Hepatocyte (in vitro differentiated cells): ENCODE measurements at regions not wholly inside any gene's neighbourhood (a gene's known extent, or its start where the extent isn't known, plus 50 kb on each side); places are given as distances from the start of the nearest gene placed in this dataset.

Experiments used
- DNase-seq: peaks from one replicate; pipeline ENCODE4 v3.0.0-alpha.2; 2016; ENCODE audit warnings: low spot score
- H2AFZ ChIP-seq: fragments of 200-600 bp; sonication (generic); 2 replicates; pipeline ENCODE4 v1.6.0; 2016; ENCODE audit warnings: antibody characterized with exemption, mild to moderate bottlenecking
- H3K27ac ChIP-seq: fragments of 200-600 bp; sonication (generic); 2 replicates; pipeline ENCODE4 v1.5.1; 2016; ENCODE audit warnings: mild to moderate bottlenecking
- H3K27me3 ChIP-seq: fragments of 200-600 bp; sonication (generic); 2 replicates; pipeline ENCODE4 v1.6.1; 2016
- H3K36me3 ChIP-seq: fragments of 200-600 bp; sonication (generic); replicated peaks from 2 replicates; pipeline ENCODE4 v1.5.1; 2016; ENCODE audit warnings: low read depth; ENCODE audit not compliant: insufficient read depth
- H3K4me1 ChIP-seq: fragments of 200-600 bp; sonication (generic); 2 replicates; pipeline ENCODE4 v1.5.1; 2016; ENCODE audit warnings: mild to moderate bottlenecking, moderate library complexity; ENCODE audit not compliant: insufficient read depth
- H3K4me2 ChIP-seq: fragments of 200-600 bp; sonication (generic); 2 replicates; pipeline ENCODE4 v1.6.0; 2016
- H3K4me3 ChIP-seq: fragments of 200-600 bp; sonication (generic); 2 replicates; pipeline ENCODE4 v1.5.1; 2016; ENCODE audit warnings: mild to moderate bottlenecking
- H3K79me2 ChIP-seq: fragments of 200-600 bp; sonication (generic); 2 replicates; pipeline ENCODE4 v1.6.0; 2017; ENCODE audit warnings: mild to moderate bottlenecking
- H3K9me2 ChIP-seq: fragments of 200-600 bp; sonication (generic); replicated peaks from 2 replicates; pipeline ENCODE4 v1.6.0; 2017; ENCODE audit warnings: mild to moderate bottlenecking; ENCODE audit not compliant: insufficient read depth
- H3K9me3 ChIP-seq: fragments of 200-600 bp; sonication (generic); 2 replicates; pipeline ENCODE4 v1.5.1; 2016; ENCODE audit warnings: low read depth, mild to moderate bottlenecking
- H4K20me1 ChIP-seq: fragments of 200-600 bp; sonication (generic); 2 replicates; pipeline ENCODE4 v1.6.0; 2016; ENCODE audit warnings: mild to moderate bottlenecking; ENCODE audit not compliant: insufficient read depth, poor library complexity, severe bottlenecking
- EZH2 ChIP-seq: fragments of 200-600 bp; sonication (generic); IDR thresholded peaks from 2 replicates; pipeline ENCODE4 v1.6.1; 2016; ENCODE audit warnings: antibody characterized with exemption, mild to moderate bottlenecking, borderline replicate concordance
- EZH2phosphoT487 ChIP-seq: fragments of 200-600 bp; sonication (generic); IDR thresholded peaks from one replicate; pipeline ENCODE4 v1.6.1; 2018; ENCODE audit warnings: antibody characterized with exemption, mild to moderate bottlenecking, low read depth, moderate library complexity; ENCODE audit not compliant: unreplicated experiment, severe bottlenecking
- whole genome bisulfite sequencing: methylation state at CpG from one replicate; pipeline ENCODE4 v1.1.6; 2016; ENCODE audit warnings: low lambda C conversion rate; ENCODE audit errors: missing lambda C conversion rate; 5-methylcytosine and 5-hydroxymethylcytosine counted together
- TF ChIP-seq, protein P1 (sequence below): fragments of 200-600 bp; sonication (generic); IDR thresholded peaks from 2 replicates; pipeline ENCODE4 v1.5.1; 2016; ENCODE audit warnings: antibody characterized with exemption, mild to moderate bottlenecking; ENCODE audit not compliant: poor library complexity

DNA sequence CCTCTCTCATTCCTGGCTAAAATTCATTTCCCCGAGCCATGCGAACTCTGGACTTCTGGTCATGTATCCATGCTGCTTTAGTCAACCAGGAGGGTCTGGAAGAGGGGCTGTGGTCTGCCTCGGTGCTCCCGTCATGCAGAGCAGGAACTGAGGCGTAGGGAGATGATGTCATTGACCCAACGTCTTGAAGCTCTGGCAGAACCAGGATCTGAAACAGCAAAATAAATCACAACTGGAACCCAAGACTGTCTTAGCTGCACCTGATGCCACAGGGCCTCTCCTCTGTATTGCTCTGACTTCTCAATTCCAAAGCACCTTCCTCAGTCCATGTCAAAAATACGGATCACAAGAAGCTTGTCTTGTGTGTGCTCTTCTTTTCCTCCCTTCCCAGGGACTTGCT lies 131.0 kb upstream of the LDB2 start:
- H2AFZ ChIP-seq: no peak overlapping the region
- no peak for DNase-seq
- no peak overlapping the region for H3K4me3 ChIP-seq
- H3K27me3 ChIP-seq: no peaks in the 10 kb centered on the region
- no peaks in the 10 kb centered on the region for H4K20me1 ChIP-seq
- no peak for TF ChIP-seq EZH2
- TF ChIP-seq EZH2phosphoT487: no peak
- TF ChIP-seq, protein P1, sequence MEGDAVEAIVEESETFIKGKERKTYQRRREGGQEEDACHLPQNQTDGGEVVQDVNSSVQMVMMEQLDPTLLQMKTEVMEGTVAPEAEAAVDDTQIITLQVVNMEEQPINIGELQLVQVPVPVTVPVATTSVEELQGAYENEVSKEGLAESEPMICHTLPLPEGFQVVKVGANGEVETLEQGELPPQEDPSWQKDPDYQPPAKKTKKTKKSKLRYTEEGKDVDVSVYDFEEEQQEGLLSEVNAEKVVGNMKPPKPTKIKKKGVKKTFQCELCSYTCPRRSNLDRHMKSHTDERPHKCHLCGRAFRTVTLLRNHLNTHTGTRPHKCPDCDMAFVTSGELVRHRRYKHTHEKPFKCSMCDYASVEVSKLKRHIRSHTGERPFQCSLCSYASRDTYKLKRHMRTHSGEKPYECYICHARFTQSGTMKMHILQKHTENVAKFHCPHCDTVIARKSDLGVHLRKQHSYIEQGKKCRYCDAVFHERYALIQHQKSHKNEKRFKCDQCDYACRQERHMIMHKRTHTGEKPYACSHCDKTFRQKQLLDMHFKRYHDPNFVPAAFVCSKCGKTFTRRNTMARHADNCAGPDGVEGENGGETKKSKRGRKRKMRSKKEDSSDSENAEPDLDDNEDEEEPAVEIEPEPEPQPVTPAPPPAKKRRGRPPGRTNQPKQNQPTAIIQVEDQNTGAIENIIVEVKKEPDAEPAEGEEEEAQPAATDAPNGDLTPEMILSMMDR: no peak
- H3K79me2 ChIP-seq: no peaks in the 10 kb centered on the region
- no peaks in the 10 kb centered on the region for H3K9me3 ChIP-seq
- H3K4me2 ChIP-seq: no peak overlapping the region
- H3K27ac ChIP-seq: no peak overlapping the region
- H3K4me1 ChIP-seq: no peaks in the 10 kb centered on the region
- WGBS: 91% methylated on average over 7 of the region's 7 CpGs
- H3K36me3 ChIP-seq: no peaks in the 10 kb centered on the region
- no peaks in the 10 kb centered on the region for H3K9me2 ChIP-seq

DNA sequence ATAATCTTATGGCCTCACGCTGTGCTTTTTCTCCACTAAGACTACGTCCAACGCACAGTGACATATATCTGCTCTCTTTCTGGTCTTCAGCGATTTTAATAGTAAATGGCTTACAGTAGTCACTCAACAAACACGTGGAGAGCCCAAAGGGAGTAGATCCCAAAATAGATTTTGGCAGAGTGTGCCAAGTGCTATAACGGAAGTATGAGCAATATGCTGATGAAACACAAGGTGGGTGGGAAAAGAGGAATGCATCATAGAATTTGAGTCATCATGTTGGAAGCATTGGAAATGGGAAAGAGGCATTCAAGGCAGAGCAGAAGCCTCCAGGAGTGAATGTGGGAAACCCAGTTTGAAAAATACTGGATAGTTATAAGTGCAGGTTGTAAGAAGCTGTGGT lies 129.1 kb upstream of the LDB2 start:
- H3K9me3 ChIP-seq: no peaks in the 10 kb centered on the region
- H3K79me2 ChIP-seq: no peaks in the 10 kb centered on the region
- no peak for DNase-seq
- no peak overlapping the region for H2AFZ ChIP-seq
- H3K27me3 ChIP-seq: no peaks in the 10 kb centered on the region
- no peak overlapping the region for H3K27ac ChIP-seq
- no peak overlapping the region for H3K4me2 ChIP-seq
- no peak overlapping the region for H3K4me3 ChIP-seq
- no peaks in the 10 kb centered on the region for H3K36me3 ChIP-seq
- H4K20me1 ChIP-seq: no peaks in the 10 kb centered on the region
- H3K9me2 ChIP-seq: no peaks in the 10 kb centered on the region
- no peaks in the 10 kb centered on the region for H3K4me1 ChIP-seq
- no peak for TF ChIP-seq EZH2
- 89% methylated on average over 6 of the region's 6 CpGs for WGBS

DNA sequence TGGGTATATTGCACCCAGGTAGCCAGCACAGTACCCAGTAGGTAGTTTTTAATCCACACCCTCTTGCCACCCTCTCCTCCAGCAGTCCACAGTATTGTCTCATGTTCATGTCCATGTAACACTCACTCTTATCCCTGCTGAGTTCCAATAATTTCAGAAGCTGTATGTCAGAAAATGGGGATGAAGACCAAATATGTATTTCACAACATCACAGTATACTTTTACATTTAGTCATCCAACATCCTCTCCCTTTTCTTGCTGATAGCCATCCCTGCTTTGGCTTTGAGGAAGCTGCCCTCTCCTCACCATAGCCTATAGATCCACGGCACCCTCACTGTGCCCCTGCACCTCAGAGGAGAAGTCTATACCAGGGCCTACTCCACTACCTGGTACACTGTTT lies 126.0 kb upstream of the LDB2 start:
- Histone ChIP-seq H3K27me3 (no peaks in the 10 kb centered on the region), H3K4me1 (no peaks in the 10 kb centered on the region), H3K4me2 (no peak overlapping the region), H3K79me2 (no peaks in the 10 kb centered on the region), H4K20me1 (no peaks in the 10 kb centered on the region), H3K9me2 (no peaks in the 10 kb centered on the region), H3K36me3 (no peaks in the 10 kb centered on the region), H3K4me3 (no peak overlapping the region), H3K27ac (no peak overlapping the region), H2AFZ (no peak overlapping the region), H3K9me3 (no peaks in the 10 kb centered on the region)
- 89% methylated on average over 1 of the region's 1 CpG for WGBS
- no peak for DNase-seq
- TF ChIP-seq, protein P1: no peak
- TF ChIP-seq EZH2 (no peak), EZH2phosphoT487 (no peak)

DNA sequence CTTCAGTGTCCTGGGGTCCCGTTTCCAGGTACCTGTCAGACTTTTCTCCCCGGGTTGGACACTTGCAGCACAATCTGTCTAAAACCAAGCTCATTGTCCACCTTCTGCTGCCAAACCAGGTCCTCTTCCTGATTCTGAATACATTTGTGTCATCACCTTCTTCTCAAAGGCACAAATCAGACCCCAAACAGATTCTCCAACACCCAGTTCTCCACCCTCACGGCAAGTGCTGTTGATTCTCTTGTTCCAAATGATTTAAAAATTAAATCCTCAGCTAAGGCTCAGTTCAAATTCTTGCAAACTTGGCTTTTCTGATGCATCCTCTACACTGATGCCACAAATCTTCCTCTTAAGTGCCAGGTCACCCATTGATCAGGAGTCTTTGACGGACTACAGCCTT lies 122.5 kb upstream of the LDB2 start:
- no peak overlapping the region for H3K4me2 ChIP-seq
- H3K9me2 ChIP-seq: no peaks in the 10 kb centered on the region
- H4K20me1 ChIP-seq: no peaks in the 10 kb centered on the region
- WGBS: 88% methylated on average over 4 of the region's 4 CpGs
- H2AFZ ChIP-seq: no peak overlapping the region
- no peaks in the 10 kb centered on the region for H3K27me3 ChIP-seq
- no peaks in the 10 kb centered on the region for H3K9me3 ChIP-seq
- no peaks in the 10 kb centered on the region for H3K36me3 ChIP-seq
- DNase-seq: no peak
- H3K79me2 ChIP-seq: no peaks in the 10 kb centered on the region
- TF ChIP-seq EZH2 (no peak), EZH2phosphoT487 (no peak)
- TF ChIP-seq, protein P1: no peak
- H3K27ac ChIP-seq: no peak overlapping the region
- no peak overlapping the region for H3K4me3 ChIP-seq
- H3K4me1 ChIP-seq: no peaks in the 10 kb centered on the region
